ENCODE measurements at regions not wholly inside any gene's neighbourhood (a gene's known extent, or its start where the extent isn't known, plus 50 kb on each side); places are given as distances from the start of the nearest gene placed in this dataset.

- Mint-ChIP-seq H3K27ac (no peak overlapping the region), H3K4me1 (no peaks in the 10 kb centered on the region), H3K36me3 (ENCODE audit: low read depth) (no peaks in the 10 kb centered on the region), H3K4me3 (no peak overlapping the region), H3K27me3 (no peaks in the 10 kb centered on the region), H3K9me3 (peaks cover 5% of the 10 kb centered on the region)
- ATAC-seq (replicated peaks): no peak
These were observed 708.6 kb downstream of the DTWD2 start for GRCh38 chr5:118279540-118280294.

GRCh38 chr5:118270526-118270925, 717.8 kb downstream of the DTWD2 start:
- no peaks in the 10 kb centered on the region for H3K4me1 Mint-ChIP-seq
- no peak for ATAC-seq (replicated peaks)
- no peak overlapping the region for H3K27ac Mint-ChIP-seq
- peaks cover 8% of the 10 kb centered on the region for H3K9me3 Mint-ChIP-seq
- no peaks in the 10 kb centered on the region for H3K27me3 Mint-ChIP-seq
- H3K36me3 Mint-ChIP-seq (ENCODE audit: low read depth): no peaks in the 10 kb centered on the region
- H3K4me3 Mint-ChIP-seq: no peak overlapping the region

DNA sequence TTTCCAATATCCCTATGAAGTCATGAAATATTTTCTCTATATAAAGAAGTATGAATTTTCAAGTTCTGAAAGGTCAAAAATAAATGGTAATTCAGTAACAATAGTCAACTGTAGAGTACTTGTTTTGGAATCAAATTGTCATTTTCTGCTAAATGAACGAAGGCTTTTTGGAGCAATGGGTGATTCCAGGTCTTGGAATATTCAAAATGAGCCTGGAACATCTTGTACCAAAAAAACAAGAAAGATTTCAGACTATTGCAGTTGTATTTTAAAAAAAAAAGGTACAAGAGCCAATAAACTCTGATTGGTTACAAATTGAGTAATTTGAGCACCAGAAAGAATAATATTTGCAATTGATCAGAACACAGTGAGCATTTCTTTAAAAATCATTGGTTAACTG, 730.1 kb downstream of the DTWD2 start:
- peaks cover 4% of the 10 kb centered on the region for H3K9me3 Mint-ChIP-seq
- H3K27me3 Mint-ChIP-seq: no peaks in the 10 kb centered on the region
- ATAC-seq (replicated peaks): no peak
- no peaks in the 10 kb centered on the region for H3K4me1 Mint-ChIP-seq
- no peaks in the 10 kb centered on the region for H3K36me3 Mint-ChIP-seq (ENCODE audit: low read depth)
- H3K4me3 Mint-ChIP-seq: no peak overlapping the region
- no peak overlapping the region for H3K27ac Mint-ChIP-seq

GRCh38 chr5:118257066-118257465, 731.3 kb downstream of the DTWD2 start:
- H3K9me3 Mint-ChIP-seq: peaks cover 4% of the 10 kb centered on the region
- H3K27me3 Mint-ChIP-seq: no peaks in the 10 kb centered on the region
- ATAC-seq (replicated peaks): no peak

DNA sequence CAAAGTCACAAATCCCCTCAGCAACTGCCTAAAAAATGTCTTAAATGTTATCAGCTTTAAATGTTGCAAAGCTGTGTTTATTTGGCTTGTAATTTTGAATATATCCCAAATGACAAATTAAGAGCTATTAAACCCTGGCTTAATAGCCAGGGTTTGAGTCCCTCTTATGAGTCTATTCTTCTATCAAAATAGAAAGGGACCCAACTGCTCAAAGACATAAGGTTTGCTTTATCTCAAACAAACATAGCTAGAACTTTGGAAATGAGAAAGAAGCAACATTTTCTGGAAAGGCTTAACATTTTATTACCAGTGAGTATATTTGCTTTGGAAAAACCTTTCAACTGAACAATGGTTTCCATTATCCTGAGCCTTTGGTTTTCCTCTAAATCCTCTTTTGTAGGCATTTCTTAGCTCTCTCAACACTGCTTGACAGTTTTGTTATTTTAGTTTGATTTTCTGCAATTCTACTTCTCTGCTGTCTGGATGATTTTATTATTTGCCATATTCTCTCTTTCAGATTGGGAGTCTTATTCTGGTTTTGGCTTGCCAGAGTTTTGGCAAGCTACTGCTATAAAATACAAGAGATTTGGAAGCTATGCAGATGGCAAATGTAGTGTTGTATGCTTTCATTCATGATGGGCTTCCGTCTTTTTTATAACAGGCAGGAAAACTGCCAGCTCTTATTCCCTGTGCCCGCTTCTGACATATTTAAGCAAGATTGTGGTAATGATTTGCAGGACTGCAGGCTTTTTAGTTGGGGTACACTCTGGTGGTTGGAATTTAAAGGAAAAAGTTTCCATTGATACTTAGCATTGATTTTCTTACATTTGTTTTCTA, 734.9 kb downstream of the DTWD2 start:
- no peak overlapping the region for H3K27ac Mint-ChIP-seq
- no peaks in the 10 kb centered on the region for H3K4me1 Mint-ChIP-seq
- H3K27me3 Mint-ChIP-seq: no peaks in the 10 kb centered on the region
- H3K36me3 Mint-ChIP-seq (ENCODE audit: low read depth): no peaks in the 10 kb centered on the region
- no peak for ATAC-seq (replicated peaks)
- no peak overlapping the region for H3K4me3 Mint-ChIP-seq
- peaks cover 12% of the 10 kb centered on the region for H3K9me3 Mint-ChIP-seq

More at GRCh38 chr5:118257066-118257465, 731.3 kb downstream of the DTWD2 start:
- Mint-ChIP-seq H3K4me1 (no peaks in the 10 kb centered on the region), H3K27ac (no peak overlapping the region), H3K4me3 (no peak overlapping the region), H3K36me3 (ENCODE audit: low read depth) (no peaks in the 10 kb centered on the region)

GRCh38 chr5:118249386-118249785, 739.0 kb downstream of the DTWD2 start:
- Mint-ChIP-seq H3K9me3 (peaks cover 11% of the 10 kb centered on the region), H3K36me3 (ENCODE audit: low read depth) (no peaks in the 10 kb centered on the region), H3K4me3 (no peak overlapping the region)

DNA sequence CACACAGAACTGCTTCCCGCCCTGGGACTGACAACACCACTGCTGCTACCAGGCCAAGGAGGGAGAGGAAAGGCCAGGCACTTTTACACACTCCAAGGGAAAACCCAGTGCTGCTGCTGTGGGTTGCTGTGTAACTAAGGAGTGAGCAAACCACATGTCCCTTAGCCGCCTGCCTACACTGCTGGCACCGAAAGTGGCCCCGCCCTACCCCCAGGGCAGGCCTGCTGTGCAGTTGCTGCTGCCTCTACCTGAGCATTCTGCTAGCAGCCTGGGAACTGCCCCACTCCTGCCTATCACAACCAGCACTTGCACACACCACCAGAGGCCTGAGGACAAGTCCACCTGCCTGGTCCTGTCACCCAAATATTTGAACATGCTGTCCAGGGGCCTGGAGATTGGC, 740.9 kb downstream of the DTWD2 start:
- no peak overlapping the region for H3K4me3 Mint-ChIP-seq
- H3K27ac Mint-ChIP-seq: no peak overlapping the region
- H3K36me3 Mint-ChIP-seq (ENCODE audit: low read depth): no peaks in the 10 kb centered on the region
- ATAC-seq (replicated peaks): no peak
- H3K4me1 Mint-ChIP-seq: no peaks in the 10 kb centered on the region
- peaks cover 11% of the 10 kb centered on the region for H3K9me3 Mint-ChIP-seq
- no peaks in the 10 kb centered on the region for H3K27me3 Mint-ChIP-seq

More at GRCh38 chr5:118249386-118249785, 739.0 kb downstream of the DTWD2 start:
- Mint-ChIP-seq H3K4me1 (no peaks in the 10 kb centered on the region), H3K27me3 (no peaks in the 10 kb centered on the region), H3K27ac (no peak overlapping the region)
- no peak for ATAC-seq (replicated peaks)

DNA sequence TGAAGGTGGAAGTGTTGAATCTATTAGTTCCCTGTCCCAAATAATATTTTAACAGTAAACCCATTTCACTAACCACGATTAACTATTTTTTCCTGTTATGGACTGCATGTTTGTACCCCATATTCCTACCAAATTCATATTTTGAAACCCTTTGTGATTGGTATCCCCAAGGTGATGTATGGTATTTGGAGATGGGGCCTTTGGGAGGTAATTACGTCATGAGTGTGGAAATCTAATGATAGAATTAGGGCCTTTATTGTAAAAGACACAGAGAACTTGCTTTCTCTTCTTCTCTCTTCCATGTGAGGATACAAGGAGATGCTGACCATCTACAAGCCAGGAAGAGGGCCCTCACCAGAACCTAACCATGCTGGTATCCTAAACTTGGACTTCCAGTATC, 744.7 kb downstream of the DTWD2 start:
- no peak overlapping the region for H3K27ac Mint-ChIP-seq
- ATAC-seq (replicated peaks): no peak
- H3K4me3 Mint-ChIP-seq: no peak overlapping the region
- H3K4me1 Mint-ChIP-seq: no peaks in the 10 kb centered on the region
- no peaks in the 10 kb centered on the region for H3K27me3 Mint-ChIP-seq
- H3K9me3 Mint-ChIP-seq: peaks cover 3% of the 10 kb centered on the region
- H3K36me3 Mint-ChIP-seq (ENCODE audit: low read depth): no peaks in the 10 kb centered on the region

DNA sequence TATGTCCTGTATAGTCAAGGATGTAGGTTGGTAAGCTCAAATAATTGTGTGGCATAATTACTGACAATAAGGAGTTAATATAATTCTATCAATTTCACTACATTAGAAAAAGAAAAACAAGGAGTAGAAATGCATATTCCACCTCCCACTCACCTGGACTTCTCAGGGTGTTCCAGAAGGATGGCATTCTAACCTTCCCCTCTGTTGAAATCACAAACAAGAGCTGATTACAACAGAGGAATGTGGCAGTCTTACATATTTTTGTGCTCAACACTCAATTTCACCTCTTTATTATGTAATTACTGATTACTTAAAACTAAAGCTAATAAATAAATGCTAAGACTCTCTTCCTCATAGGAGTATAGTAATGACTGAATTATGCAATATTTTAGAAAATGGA, 745.3 kb downstream of the DTWD2 start:
- no peak overlapping the region for H3K4me3 Mint-ChIP-seq
- no peaks in the 10 kb centered on the region for H3K36me3 Mint-ChIP-seq (ENCODE audit: low read depth)
- no peaks in the 10 kb centered on the region for H3K4me1 Mint-ChIP-seq
- H3K27me3 Mint-ChIP-seq: no peaks in the 10 kb centered on the region
- H3K27ac Mint-ChIP-seq: no peak overlapping the region
- H3K9me3 Mint-ChIP-seq: peaks cover 3% of the 10 kb centered on the region
- ATAC-seq (replicated peaks): no peak

- Mint-ChIP-seq H3K9me3 (peaks cover 4% of the 10 kb centered on the region), H3K27me3 (no peaks in the 10 kb centered on the region), H3K4me1 (no peaks in the 10 kb centered on the region), H3K36me3 (ENCODE audit: low read depth) (no peaks in the 10 kb centered on the region), H3K27ac (no peak overlapping the region), H3K4me3 (no peak overlapping the region)
- ATAC-seq (replicated peaks): no peak
These were observed 752.1 kb downstream of the DTWD2 start for GRCh38 chr5:118236108-118236849.

GRCh38 chr5:118233606-118234005, 754.7 kb downstream of the DTWD2 start:
- Mint-ChIP-seq H3K27ac (no peak overlapping the region), H3K27me3 (no peaks in the 10 kb centered on the region), H3K36me3 (ENCODE audit: low read depth) (no peaks in the 10 kb centered on the region), H3K4me3 (no peak overlapping the region), H3K9me3 (peaks cover 15% of the 10 kb centered on the region), H3K4me1 (no peaks in the 10 kb centered on the region)
- ATAC-seq (replicated peaks): no peak

DNA sequence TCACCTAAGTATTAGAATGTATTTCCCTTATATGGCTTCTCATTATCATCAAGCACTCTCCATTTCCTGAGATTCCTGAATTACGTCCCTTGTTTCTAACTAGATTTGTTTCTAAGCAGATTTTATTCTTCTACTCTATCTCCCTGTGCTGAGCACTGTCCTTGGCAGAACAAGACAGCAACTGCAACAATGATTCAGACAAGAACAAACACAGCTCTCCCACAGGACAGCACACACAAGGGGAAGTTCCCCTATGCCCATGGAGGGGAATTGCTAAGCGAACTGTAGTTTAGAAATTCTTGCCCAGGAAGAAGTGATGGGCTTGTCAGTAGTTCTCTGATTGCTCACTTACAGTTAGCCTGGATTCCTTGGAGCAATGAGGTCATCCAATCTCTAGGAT, 759.9 kb downstream of the DTWD2 start:
- H3K9me3 Mint-ChIP-seq: peaks cover 16% of the 10 kb centered on the region

DNA sequence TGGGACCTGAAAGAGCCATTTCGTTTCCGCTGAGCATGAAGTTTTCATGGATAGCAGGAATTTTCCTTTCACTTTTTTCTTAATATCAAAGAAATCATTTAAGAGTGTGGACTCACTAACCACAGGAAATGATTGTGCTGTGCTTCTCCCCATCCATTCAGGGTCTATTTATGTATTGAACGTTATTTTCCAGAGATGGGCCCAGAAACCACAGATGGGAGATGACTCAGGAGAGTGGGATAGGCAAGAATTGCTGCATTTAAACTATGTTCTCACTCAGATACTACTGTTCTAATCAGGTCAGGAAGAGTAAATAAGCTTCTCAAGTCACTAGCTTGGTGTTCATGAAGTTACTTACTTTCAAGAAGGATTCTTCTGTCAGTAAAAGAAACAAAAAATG, 763.8 kb downstream of the DTWD2 start:
- no peak for ATAC-seq (replicated peaks)
- no peaks in the 10 kb centered on the region for H3K27me3 Mint-ChIP-seq

More for the DNA sequence above, 759.9 kb downstream of the DTWD2 start:
- Mint-ChIP-seq H3K4me1 (no peaks in the 10 kb centered on the region), H3K27me3 (no peaks in the 10 kb centered on the region), H3K27ac (no peak overlapping the region), H3K4me3 (no peak overlapping the region), H3K36me3 (ENCODE audit: low read depth) (no peaks in the 10 kb centered on the region)
- ATAC-seq (replicated peaks): no peak

GRCh38 chr5:118220556-118221195, 767.7 kb downstream of the DTWD2 start:
- Mint-ChIP-seq H3K9me3 (peaks cover 5% of the 10 kb centered on the region), H3K27ac (no peak overlapping the region), H3K4me3 (no peak overlapping the region), H3K4me1 (no peaks in the 10 kb centered on the region), H3K36me3 (ENCODE audit: low read depth) (no peaks in the 10 kb centered on the region), H3K27me3 (no peaks in the 10 kb centered on the region)
- ATAC-seq (replicated peaks): no peak

More for the DNA sequence above, 763.8 kb downstream of the DTWD2 start:
- no peaks in the 10 kb centered on the region for H3K4me1 Mint-ChIP-seq
- no peak overlapping the region for H3K27ac Mint-ChIP-seq
- H3K9me3 Mint-ChIP-seq: peaks cover 5% of the 10 kb centered on the region
- no peaks in the 10 kb centered on the region for H3K36me3 Mint-ChIP-seq (ENCODE audit: low read depth)
- H3K4me3 Mint-ChIP-seq: no peak overlapping the region
